ENCODE measurements at regions not wholly inside any gene's neighbourhood (a gene's known extent, or its start where the extent isn't known, plus 50 kb on each side); places are given as distances from the start of the nearest gene placed in this dataset.

- H3K9me2 ChIP-seq = no peaks in the 10 kb centered on the region
- H3K9me3 ChIP-seq = no peaks in the 10 kb centered on the region
- H3K27ac ChIP-seq (ENCODE audit: low read depth in 2 of 2, low read length in 1 of 2) = no peak overlapping the region
- H3K36me3 ChIP-seq (replicated peaks in 1 of 2; ENCODE audit: control insufficient read depth in 1 of 2, insufficient read depth in 2 of 2, low read length in 1 of 2) = no peaks in the 10 kb centered on the region
- H3K79me2 ChIP-seq (ENCODE audit: insufficient read depth) = no peaks in the 10 kb centered on the region
- no peak overlapping the region for H3K4me3 ChIP-seq (ENCODE audit: low read depth in 2 of 2, low read length in 1 of 2)
- 71% methylated on average over 1 of the region's 1 CpG for WGBS (ENCODE audit: low lambda C conversion rate)
- no peak overlapping the region for H2AFZ ChIP-seq (ENCODE audit: low read depth)
- no peaks in the 10 kb centered on the region for H3K27me3 ChIP-seq (ENCODE audit: insufficient read depth)
- no peak overlapping the region for H3K9ac ChIP-seq
- H4K20me1 ChIP-seq (ENCODE audit: insufficient read depth) = no peaks in the 10 kb centered on the region
- no peak for TF ChIP-seq ELF1 (IDR thresholded peaks at IDR 0.05)
- TF ChIP-seq TCF12 (IDR thresholded peaks at IDR 0.05) = no peak
- TF ChIP-seq NFIC (IDR thresholded peaks at IDR 0.05; ENCODE audit: borderline replicate concordance) = no peak
- TF ChIP-seq PBX3 (IDR thresholded peaks at IDR 0.05) = no peak
- no peak for TF ChIP-seq CHD2 (IDR thresholded peaks at IDR 0.05; ENCODE audit: low read length, partially characterized antibody)
- TF ChIP-seq USF2 (IDR thresholded peaks at IDR 0.05; ENCODE audit: borderline replicate concordance, low read depth, low read length) = no peak
- no peak for TF ChIP-seq MAX (IDR thresholded peaks at IDR 0.05; ENCODE audit: low read depth)
- no peak overlapping the region for H3K4me2 ChIP-seq
- POLR2A ChIA-PET = no interaction called here
- no peaks in the 10 kb centered on the region for H3K4me1 ChIP-seq (ENCODE audit: control insufficient read depth in 1 of 2, insufficient read depth in 2 of 2, low read depth in 1 of 2, low read length in 1 of 2)
- DNase-seq = no peak
- no peaks in the 10 kb centered on the region for H3F3A ChIP-seq (replicated peaks; ENCODE audit: insufficient read depth)
- CTCF ChIA-PET = interaction anchor here (0.6 to 1.3 kb wide), 2 partner anchors 45 to 878 kb away, joined by 3 read pairs; no protein-coding TSS in a partner anchor
Observed at GRCh38 chr5:56382896-56383295, 149.8 kb upstream of the ANKRD55 start.

GRCh38 chr5:56377573-56377972, 144.4 kb upstream of the ANKRD55 start:
- no peaks in the 10 kb centered on the region for H3K79me2 ChIP-seq (ENCODE audit: insufficient read depth)
- POLR2A ChIA-PET = no interaction called here

More at GRCh38 chr5:56377573-56377972, 144.4 kb upstream of the ANKRD55 start:
- Histone ChIP-seq H3K9ac (no peak overlapping the region), H3K36me3 (replicated peaks in 1 of 2; ENCODE audit: control insufficient read depth in 1 of 2, insufficient read depth in 2 of 2, low read length in 1 of 2) (no peaks in the 10 kb centered on the region), H3K9me2 (no peaks in the 10 kb centered on the region), H2AFZ (ENCODE audit: low read depth) (no peak overlapping the region), H3K4me2 (no peak overlapping the region), H3F3A (replicated peaks; ENCODE audit: insufficient read depth) (no peaks in the 10 kb centered on the region), H3K27me3 (ENCODE audit: insufficient read depth) (no peaks in the 10 kb centered on the region), H4K20me1 (ENCODE audit: insufficient read depth) (no peaks in the 10 kb centered on the region), H3K27ac (ENCODE audit: low read depth in 2 of 2, low read length in 1 of 2) (no peak overlapping the region), H3K4me1 (ENCODE audit: control insufficient read depth in 1 of 2, insufficient read depth in 2 of 2, low read depth in 1 of 2, low read length in 1 of 2) (peaks cover 0 to 3% of the 10 kb centered on the region in 2 experiments; a peak in 1 of 4 replicates), H3K4me3 (ENCODE audit: low read depth in 2 of 2, low read length in 1 of 2) (no peak overlapping the region), H3K9me3 (0 out of 2 replicates have a peak, but pooled peaks cover 4% of the 10 kb centered on the region)
- CTCF ChIA-PET = no interaction called here
- no peak for DNase-seq
- no peak for TF ChIP-seq RCOR1 (IDR thresholded peaks at IDR 0.05; ENCODE audit: low read length)
- no peak for TF ChIP-seq MEF2A (IDR thresholded peaks at IDR 0.05; ENCODE audit: borderline replicate concordance, low read depth)
- no peak for TF ChIP-seq CTCF (IDR thresholded peaks at IDR 0.05)
- no peak for TF ChIP-seq IRF3 (IDR thresholded peaks at IDR 0.05; ENCODE audit: low read depth, low read length)
- no peak for TF ChIP-seq CHD2 (IDR thresholded peaks at IDR 0.05; ENCODE audit: low read length, partially characterized antibody)
- no peak for TF ChIP-seq YY1 (IDR thresholded peaks at IDR 0.05; ENCODE audit: low read depth)
- no peak for TF ChIP-seq NFIC (IDR thresholded peaks at IDR 0.05; ENCODE audit: borderline replicate concordance)
- no peak for TF ChIP-seq ZBTB33 (IDR thresholded peaks at IDR 0.05; ENCODE audit: borderline replicate concordance, low read depth)
- no peak for TF ChIP-seq USF2 (IDR thresholded peaks at IDR 0.05; ENCODE audit: borderline replicate concordance, low read depth, low read length)
- no peak for TF ChIP-seq POLR2AphosphoS5 (IDR thresholded peaks at IDR 0.05; ENCODE audit: low read depth, low read length)
